Activated CD8-positive, alpha-beta T cell treated with anti-CD3 and anti-CD28 coated beads for 36 hours (primary cell): ENCODE measurements at regions not wholly inside any gene's neighbourhood (a gene's known extent, or its start where the extent isn't known, plus 50 kb on each side); places are given as distances from the start of the nearest gene placed in this dataset.

Experiments used
- ATAC-seq: fragments of 200-7000 bp; cut with Tn5 transposase; one replicate; pipeline ENCODE4 v1.10.0; 2021; ENCODE audit warnings: mild to moderate bottlenecking, moderate library complexity
- CTCF ChIA-PET: fragments of 350-600 bp; sonication (Branson Sonifier 250); formaldehyde crosslinking; loops from one replicate; lab custom pipeline; 2021; ENCODE audit warnings: antibody characterized with exemption; lab: Charles Lee
- POLR2A ChIA-PET: fragments of 350-600 bp; sonication (Branson Sonifier 250); formaldehyde crosslinking; loops from one replicate; lab custom pipeline; 2021; ENCODE audit warnings: antibody characterized with exemption; lab: Charles Lee
- DNase-seq: peaks from one replicate; pipeline ENCODE4 v3.0.0-alpha.2; 2020
- H3K27ac Mint-ChIP-seq: one replicate; pipeline ENCODE4 v1.8.0; 2021; ENCODE audit warnings: mild to moderate bottlenecking, mixed read lengths
- H3K27me3 Mint-ChIP-seq: one replicate; pipeline ENCODE4 v1.8.0; 2021; ENCODE audit warnings: mixed read lengths
- H3K36me3 Mint-ChIP-seq: one replicate; pipeline ENCODE4 v1.8.0; 2021; ENCODE audit warnings: low read depth, mixed read lengths
- H3K4me1 Mint-ChIP-seq: one replicate; pipeline ENCODE4 v1.8.0; 2021; ENCODE audit warnings: low read depth, mixed read lengths
- H3K4me3 Mint-ChIP-seq: one replicate; pipeline ENCODE4 v1.8.0; 2021; ENCODE audit warnings: mild to moderate bottlenecking, moderate library complexity, mixed read lengths
- H3K9me3 Mint-ChIP-seq: one replicate; pipeline ENCODE4 v1.8.0; 2021; ENCODE audit warnings: mixed read lengths
- CTCF ChIP-seq: fragments of 200-600 bp; IDR thresholded peaks from one replicate; pipeline ENCODE4 v1.8.0; 2022; ENCODE audit warnings: antibody characterized with exemption, mild to moderate bottlenecking
- intact Hi-C: fragments of 100-400 bp; cut with micrococcal nuclease; formaldehyde crosslinking; loops from one replicate; pipeline ENCODE4 v1.10.0; 2022

GRCh38 chr22:27517361-27518155 lies 284.0 kb downstream of the MN1 start:
- DNase-seq, result no peak
- TF ChIP-seq CTCF, result no peak
- Mint-ChIP-seq H3K4me3 (no peak overlapping the region), H3K36me3 (no peaks in the 10 kb centered on the region), H3K4me1 (no peaks in the 10 kb centered on the region), H3K9me3 (no peaks in the 10 kb centered on the region), H3K27me3 (peaks cover 3% of the 10 kb centered on the region), H3K27ac (no peak overlapping the region)
- no peak for ATAC-seq
- intact Hi-C loops, result no loop called here
- CTCF ChIA-PET, result no interaction called here
- POLR2A ChIA-PET, result no interaction called here

- ChIA-PET POLR2A (interaction anchor here (0.7 kb wide), 1 partner anchor 22 kb away, joined by 3 read pairs; no protein-coding TSS in a partner anchor), CTCF (no interaction called here)
- ATAC-seq, result no peak
- Mint-ChIP-seq H3K9me3 (no peaks in the 10 kb centered on the region), H3K4me1 (no peaks in the 10 kb centered on the region), H3K36me3 (no peaks in the 10 kb centered on the region), H3K27me3 (peaks cover 2% of the 10 kb centered on the region), H3K4me3 (no peak overlapping the region), H3K27ac (no peak overlapping the region)
- TF ChIP-seq CTCF, result no peak
- DNase-seq, result no peak
- intact Hi-C loops, result no loop called here
Measured at GRCh38 chr22:27518531-27519340, 282.8 kb downstream of the MN1 start.

GRCh38 chr22:27523711-27524110 lies 277.8 kb downstream of the MN1 start:
- Mint-ChIP-seq H3K4me1 (no peaks in the 10 kb centered on the region), H3K27me3 (peaks cover 1% of the 10 kb centered on the region), H3K27ac (no peak overlapping the region), H3K4me3 (no peak overlapping the region), H3K9me3 (no peaks in the 10 kb centered on the region), H3K36me3 (no peaks in the 10 kb centered on the region)
- POLR2A ChIA-PET, result no interaction called here
- no peak for TF ChIP-seq CTCF
- CTCF ChIA-PET, result no interaction called here
- intact Hi-C loops, result no loop called here
- DNase-seq (no peak), ATAC-seq (no peak)

- POLR2A ChIA-PET, result interaction anchor here (0.6 kb wide), 1 partner anchor 1343 kb away, joined by 3 read pairs; no protein-coding TSS in a partner anchor
- no peak overlapping the region for H3K27ac Mint-ChIP-seq
- CTCF ChIA-PET, result no interaction called here
- H3K27me3 Mint-ChIP-seq, result no peaks in the 10 kb centered on the region
- DNase-seq (no peak), ATAC-seq (no peak)
- no peaks in the 10 kb centered on the region for H3K4me1 Mint-ChIP-seq
- no peaks in the 10 kb centered on the region for H3K36me3 Mint-ChIP-seq
- intact Hi-C loops, result no loop called here
- no peak for TF ChIP-seq CTCF
- no peaks in the 10 kb centered on the region for H3K9me3 Mint-ChIP-seq
- no peak overlapping the region for H3K4me3 Mint-ChIP-seq
Measured at GRCh38 chr22:27525711-27526110, 275.8 kb downstream of the MN1 start.

- POLR2A ChIA-PET, result no interaction called here
- no peak for DNase-seq
- CTCF ChIA-PET, result no interaction called here
Measured at GRCh38 chr22:27526901-27527300, 274.7 kb downstream of the MN1 start.

More at GRCh38 chr22:27526901-27527300, 274.7 kb downstream of the MN1 start:
- TF ChIP-seq CTCF, result no peak
- Mint-ChIP-seq H3K27me3 (no peaks in the 10 kb centered on the region), H3K4me3 (no peak overlapping the region), H3K27ac (no peak overlapping the region), H3K4me1 (no peaks in the 10 kb centered on the region), H3K36me3 (no peaks in the 10 kb centered on the region), H3K9me3 (no peaks in the 10 kb centered on the region)
- ATAC-seq, result no peak
- intact Hi-C loops, result no loop called here
